HEK293T (cell line): ENCODE measurements at regions not wholly inside any gene's neighbourhood (a gene's known extent, or its start where the extent isn't known, plus 50 kb on each side); places are given as distances from the start of the nearest gene placed in this dataset.

ENCODE experiments used
- NFRKB ChIP-seq: fragments of 450-650 bp; IDR thresholded peaks from 2 replicates; pipeline ENCODE4 v1.6.1; 2016; ENCODE audit warnings: mild to moderate bottlenecking, moderate library complexity
- SP1 ChIP-seq: fragments of 450-650 bp; IDR thresholded peaks from 2 replicates; pipeline ENCODE4 v1.6.1; 2017

DNA sequence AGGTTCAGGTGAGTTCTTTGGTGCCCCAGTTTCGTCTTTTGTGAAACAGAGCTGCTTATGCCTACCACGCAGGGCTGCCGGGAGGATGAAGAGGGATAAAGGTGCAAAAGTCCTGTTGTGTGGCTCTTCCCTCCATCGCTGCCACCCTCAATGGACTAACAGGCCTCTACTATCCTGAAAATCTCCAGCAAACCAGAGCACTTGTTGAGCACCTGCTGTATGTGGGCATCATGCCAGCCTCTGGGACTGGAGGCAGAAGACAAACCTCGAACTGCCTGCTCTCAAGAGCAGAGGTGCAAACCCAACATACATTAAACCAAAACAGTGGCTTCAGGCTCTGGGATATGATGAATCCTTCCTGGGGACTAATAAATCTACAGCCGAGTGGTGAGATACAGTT lies 174.1 kb downstream of the ACTL8 start:
- TF ChIP-seq SP1 (no peak), NFRKB (no peak)
